Hepatocyte (in vitro differentiated cells): ENCODE measurements at regions not wholly inside any gene's neighbourhood (a gene's known extent, or its start where the extent isn't known, plus 50 kb on each side); places are given as distances from the start of the nearest gene placed in this dataset.

Source experiments
- CTCF ChIP-seq: fragments of 200-600 bp; sonication (generic); IDR thresholded peaks from 2 replicates; pipeline ENCODE4 v1.5.1; 2016; ENCODE audit warnings: antibody characterized with exemption, mild to moderate bottlenecking; ENCODE audit not compliant: poor library complexity
- EZH2 ChIP-seq: fragments of 200-600 bp; sonication (generic); IDR thresholded peaks from 2 replicates; pipeline ENCODE4 v1.6.1; 2016; ENCODE audit warnings: antibody characterized with exemption, mild to moderate bottlenecking, borderline replicate concordance
- EZH2phosphoT487 ChIP-seq: fragments of 200-600 bp; sonication (generic); IDR thresholded peaks from one replicate; pipeline ENCODE4 v1.6.1; 2018; ENCODE audit warnings: antibody characterized with exemption, mild to moderate bottlenecking, low read depth, moderate library complexity; ENCODE audit not compliant: unreplicated experiment, severe bottlenecking

- TF ChIP-seq CTCF (no peak), EZH2 (no peak), EZH2phosphoT487 (no peak)
Measured at GRCh38 chr9:79008916-79009315, 562.8 kb upstream of the TLE4 start.
